HG03095 (cell line): ENCODE measurements at regions not wholly inside any gene's neighbourhood (a gene's known extent, or its start where the extent isn't known, plus 50 kb on each side); places are given as distances from the start of the nearest gene placed in this dataset.
"Not testable (repeated sequence)": the region's sequence is repeated elsewhere in the genome, so short reads cannot be mapped to it uniquely, and the experiment has no call there.

ENCODE experiments used
- ATAC-seq: cut with Tn5 transposase; IDR thresholded peaks from one replicate; pipeline ENCODE4 v1.9.1; 2021; ENCODE audit warnings: moderate library complexity; ENCODE audit not compliant: unreplicated experiment

DNA sequence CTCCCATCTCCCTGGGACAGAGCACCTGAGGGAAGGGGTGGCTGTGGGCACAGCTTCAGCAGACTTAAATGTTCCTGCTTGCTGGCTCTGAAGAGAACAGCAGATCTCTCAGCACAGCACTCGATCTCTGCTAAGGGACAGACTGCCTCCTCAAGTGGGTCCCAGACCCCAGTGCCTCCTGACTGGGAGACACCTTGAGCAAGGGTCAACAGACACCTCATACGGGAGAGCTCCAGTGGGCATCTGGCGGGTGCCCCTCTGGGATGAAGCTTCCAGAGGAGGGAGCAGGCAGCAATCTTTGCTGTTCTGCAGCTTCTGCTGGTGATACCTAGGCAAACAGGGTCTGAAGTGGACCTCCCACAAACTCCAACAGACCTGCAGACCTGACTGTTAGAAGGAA lies 436.7 kb upstream of the CHRM2 start:
- not testable (repeated sequence) for ATAC-seq

DNA sequence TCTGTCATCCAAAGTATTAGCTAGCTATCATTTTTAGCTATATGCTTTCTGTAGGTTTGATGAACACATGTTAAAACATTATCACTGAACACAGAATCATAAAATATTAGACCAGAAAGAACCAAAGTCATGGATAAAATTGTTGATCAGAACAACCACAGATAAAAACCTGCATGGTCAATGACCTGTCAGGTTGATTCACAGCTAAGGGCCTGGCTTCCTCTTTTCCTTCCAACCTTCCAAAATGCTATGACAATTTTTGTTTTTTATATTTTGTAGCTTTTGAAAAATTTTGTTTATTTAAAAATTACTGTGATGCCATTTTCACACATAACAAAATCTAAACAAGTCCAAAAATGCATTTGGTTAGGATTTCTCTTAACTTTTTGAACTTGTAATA lies 444.4 kb upstream of the CHRM2 start:
- no peak for ATAC-seq

DNA sequence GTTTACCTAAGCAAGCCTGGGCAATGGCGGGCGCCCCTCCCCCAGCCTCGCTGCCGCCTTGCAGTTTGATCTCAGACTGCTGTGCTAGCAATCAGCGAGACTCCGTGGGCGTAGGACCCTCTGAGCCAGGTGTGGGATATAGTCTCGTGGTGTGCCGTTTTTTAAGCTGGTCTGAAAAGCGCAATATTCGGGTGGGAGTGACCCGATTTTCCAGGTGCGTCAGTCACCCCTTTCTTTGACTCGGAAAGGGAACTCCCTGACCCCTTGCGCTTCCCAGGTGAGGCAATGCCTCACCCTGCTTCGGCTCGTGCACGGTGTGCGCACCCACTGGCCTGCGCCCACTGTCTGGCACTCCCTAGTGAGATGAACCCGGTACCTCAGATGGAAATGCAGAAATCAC lies 442.6 kb upstream of the MTPN start:
- not testable (repeated sequence) for ATAC-seq

GRCh38 chr7:136412952-136413351 lies 435.8 kb upstream of the MTPN start:
- ATAC-seq, result no peak

DNA sequence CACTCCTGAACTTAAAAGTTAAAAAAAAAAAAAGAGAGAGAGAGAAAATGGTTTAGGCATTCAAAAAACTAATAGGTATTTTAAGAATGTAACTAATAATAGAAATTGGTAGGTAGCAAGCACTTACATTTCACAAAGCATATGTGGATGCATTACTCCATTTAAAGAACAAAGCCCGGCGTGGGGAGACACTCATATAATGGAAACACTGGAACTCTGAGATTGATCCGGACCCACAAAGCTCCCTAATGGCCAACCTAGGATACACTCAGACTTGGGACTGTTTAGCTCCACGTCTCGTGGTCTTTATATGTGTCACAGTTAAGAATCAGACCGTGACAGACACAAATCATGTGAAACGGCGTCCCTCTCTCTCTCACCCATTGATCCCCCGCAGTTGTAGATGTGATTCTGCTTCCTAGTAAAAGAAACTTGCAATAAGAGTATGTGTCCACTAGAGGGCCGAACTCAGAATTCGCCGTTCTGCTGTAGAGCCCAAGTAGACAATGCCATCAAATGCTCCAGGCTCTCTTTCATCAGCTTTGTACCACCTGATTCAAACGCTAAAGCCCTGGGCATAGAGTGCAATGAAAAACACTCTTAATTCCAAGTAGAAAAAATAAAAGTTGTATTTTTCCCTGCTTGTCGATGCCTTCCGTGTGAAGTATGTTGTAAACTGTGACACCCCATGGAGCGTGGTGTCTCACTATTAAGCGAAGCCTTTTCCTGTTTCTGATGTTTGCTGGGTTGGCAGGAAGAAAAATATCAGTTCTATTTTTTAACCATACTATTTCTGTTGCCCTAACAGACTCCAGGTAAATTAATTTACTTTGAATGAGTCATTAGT lies 429.0 kb upstream of the MTPN start:
- peak; percentile 89 for ATAC-seq

- no peak for ATAC-seq
Observed at GRCh38 chr7:136403591-136403990, 426.4 kb upstream of the MTPN start.

DNA sequence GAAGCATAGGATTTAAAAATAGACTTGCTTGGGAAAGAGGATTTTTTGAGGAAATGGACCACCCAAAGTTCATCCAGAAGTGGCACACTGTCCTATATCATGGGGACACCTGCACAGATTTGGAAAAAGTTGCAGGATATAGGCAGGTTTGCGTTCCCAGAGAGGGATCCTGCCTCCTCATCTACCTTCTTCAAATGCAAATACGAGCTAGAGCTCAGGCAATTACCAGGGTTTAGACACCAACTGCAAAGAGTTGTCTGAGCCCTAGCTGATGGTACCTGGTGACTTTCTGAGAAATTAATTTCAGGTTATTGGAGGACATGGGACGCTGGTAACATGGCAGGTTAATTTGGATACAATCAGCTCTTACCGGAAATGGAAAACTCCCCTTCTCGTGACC lies 423.7 kb upstream of the MTPN start:
- no peak for ATAC-seq

GRCh38 chr7:136399385-136399784 lies 422.2 kb upstream of the MTPN start:
- ATAC-seq, result no peak

GRCh38 chr7:136392856-136393255 lies 415.7 kb upstream of the MTPN start:
- ATAC-seq, result no peak

DNA sequence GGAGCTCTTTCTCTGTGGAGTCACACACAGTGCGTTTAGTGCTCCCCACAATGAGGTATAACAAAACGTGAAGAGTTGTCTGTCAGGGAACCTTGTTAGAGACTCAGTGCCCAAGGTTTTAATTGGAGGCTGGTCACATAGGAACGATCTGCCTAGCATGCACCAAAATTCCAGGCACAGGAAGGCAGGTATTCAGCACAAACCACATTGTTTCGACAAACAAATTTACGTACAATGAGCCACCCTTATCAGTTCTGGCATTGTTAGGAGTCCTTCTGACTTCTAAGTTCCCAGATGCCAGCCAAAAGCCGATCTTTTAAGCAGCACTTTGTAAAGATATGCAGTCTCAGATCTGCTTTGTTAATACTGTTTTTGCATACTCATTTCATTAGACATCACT lies 414.2 kb upstream of the MTPN start:
- no peak for ATAC-seq

DNA sequence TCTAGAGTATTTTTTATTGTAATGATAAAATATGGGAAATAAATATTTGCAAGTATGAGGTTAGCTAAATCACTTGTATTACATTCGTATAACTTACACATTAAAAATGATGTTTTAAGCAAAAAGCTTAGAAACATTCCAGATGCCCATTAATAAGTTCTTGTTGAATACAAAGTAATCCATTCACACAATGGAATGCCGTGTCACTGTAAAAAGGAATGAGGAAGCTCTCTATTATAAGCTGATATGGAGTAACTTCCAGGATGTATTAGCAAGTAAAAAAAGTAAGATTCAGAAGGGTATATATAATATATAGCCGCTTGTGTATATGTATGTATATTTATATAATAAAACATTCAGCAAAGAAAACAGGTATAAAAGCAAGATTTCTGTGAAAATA lies 412.8 kb upstream of the MTPN start:
- ATAC-seq, result no peak

DNA sequence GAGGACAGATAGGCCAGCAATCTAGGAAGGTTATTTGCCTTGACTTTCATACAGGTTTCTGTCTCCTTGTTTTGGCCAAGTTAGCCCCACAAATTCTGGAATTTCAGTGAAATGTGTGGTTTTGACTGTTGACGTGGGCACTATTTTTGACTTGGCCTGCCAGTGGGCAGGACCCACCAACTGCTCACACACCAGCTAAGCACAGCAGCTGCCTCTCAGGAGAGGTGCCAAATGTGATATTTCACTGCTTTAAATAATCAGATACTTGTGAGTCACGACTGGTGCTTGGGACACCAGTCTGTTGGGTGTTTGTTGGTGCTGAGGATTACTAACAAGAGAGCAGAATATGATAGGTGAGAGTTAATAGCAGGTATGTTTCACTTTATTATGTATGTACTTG lies 409.7 kb upstream of the MTPN start:
- ATAC-seq, result no peak

DNA sequence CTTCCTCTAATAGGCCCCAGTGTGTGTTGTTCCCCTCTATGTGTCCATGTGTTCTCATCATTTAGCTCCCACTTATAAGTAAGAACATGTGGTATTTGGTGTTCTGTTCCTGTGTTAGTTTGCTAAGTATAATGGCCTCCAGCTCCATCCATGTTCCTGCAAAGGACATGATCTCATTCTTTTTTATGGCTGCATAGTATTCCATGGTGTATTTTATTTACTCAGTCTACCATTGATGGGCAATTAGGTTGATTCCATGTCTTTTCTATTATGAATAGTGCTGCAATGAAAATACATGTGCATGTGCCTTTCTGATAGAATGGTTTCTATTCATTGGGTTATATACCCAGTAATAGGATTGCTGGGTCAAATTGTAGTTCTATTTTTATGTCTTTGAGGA lies 394.2 kb upstream of the MTPN start:
- not testable (repeated sequence) for ATAC-seq

GRCh38 chr7:136370137-136370536 lies 393.0 kb upstream of the MTPN start:
- ATAC-seq, result no peak

DNA sequence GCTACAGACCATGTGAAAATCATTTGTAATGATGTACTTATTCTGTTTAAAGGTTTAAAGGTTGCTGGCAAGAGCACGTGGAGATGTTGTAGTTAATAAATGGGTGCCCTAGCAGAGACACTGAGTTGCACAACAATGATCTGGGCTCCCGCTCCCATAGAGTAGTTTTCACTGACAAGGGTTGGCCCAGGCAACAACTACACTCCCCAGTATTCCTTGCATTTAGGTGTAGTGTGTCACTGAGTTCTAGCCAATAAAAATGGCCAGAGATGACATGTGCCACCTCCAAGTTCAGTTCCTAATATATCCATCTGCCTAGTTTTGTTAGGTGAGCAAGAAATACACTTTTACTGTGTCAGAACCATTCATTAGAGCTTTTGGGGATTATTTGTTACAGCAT lies 392.1 kb upstream of the MTPN start:
- no peak for ATAC-seq

DNA sequence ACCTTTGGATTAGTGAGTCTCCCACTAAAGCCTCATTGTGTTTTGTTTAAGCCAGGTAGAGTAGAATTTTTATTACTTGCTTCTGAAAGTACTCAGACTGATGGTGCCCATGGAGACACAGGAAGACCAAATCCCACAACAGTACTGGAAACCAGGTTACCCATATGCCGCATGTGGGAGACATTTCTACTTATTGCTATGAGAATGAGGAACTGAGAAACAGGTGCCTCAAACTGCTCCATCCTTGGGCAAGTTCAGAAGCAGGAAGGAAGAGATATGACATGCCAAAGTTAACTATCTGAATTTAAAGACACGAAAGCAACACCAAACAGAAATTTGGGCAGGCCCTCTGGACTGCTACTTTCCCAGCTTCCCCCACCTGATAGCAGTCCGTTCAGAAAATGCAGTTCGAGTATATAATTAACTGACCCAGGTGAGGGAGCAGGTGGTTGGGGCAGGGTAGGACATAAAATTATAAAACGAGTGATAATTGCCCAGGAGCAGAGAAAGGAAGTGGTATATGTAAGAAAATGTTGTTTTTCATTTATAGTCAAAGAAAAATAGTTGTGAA lies 382.3 kb upstream of the MTPN start:
- peak; percentile 92 for ATAC-seq

- ATAC-seq, result peak; percentile 78
Observed at GRCh38 chr7:136353287-136353686, 376.1 kb upstream of the MTPN start.

GRCh38 chr7:136348542-136349192 lies 371.5 kb upstream of the MTPN start:
- no peak for ATAC-seq

- no peak for ATAC-seq
Observed at GRCh38 chr7:136348142-136348541, 371.0 kb upstream of the MTPN start.

GRCh38 chr7:136347488-136347887 lies 370.3 kb upstream of the MTPN start:
- no peak for ATAC-seq

GRCh38 chr7:136342251-136342650 lies 365.1 kb upstream of the MTPN start:
- ATAC-seq, result no peak

DNA sequence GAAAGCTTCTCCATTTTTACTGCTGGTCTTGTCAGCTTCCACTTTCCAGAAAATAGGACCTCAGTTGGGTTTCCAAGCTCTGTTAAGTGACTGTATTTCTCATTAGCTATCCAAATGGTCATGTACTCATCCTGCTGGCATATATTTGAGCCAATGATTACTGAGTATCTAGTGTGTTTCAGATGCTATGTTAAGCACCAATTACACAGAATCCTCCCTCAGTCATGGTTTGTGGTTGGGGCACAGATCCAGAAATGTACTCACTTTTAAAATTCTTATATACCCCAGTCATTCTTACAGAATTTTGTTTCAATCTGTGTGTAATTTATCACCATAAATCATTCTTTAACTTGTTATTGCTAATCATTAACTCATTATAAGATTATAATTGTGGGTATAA lies 362.3 kb upstream of the MTPN start:
- no peak for ATAC-seq
